Panc1 (cell line): ENCODE measurements at regions not wholly inside any gene's neighbourhood (a gene's known extent, or its start where the extent isn't known, plus 50 kb on each side); places are given as distances from the start of the nearest gene placed in this dataset.

ENCODE experiments used
- ATAC-seq: fragments of 200-7000 bp; cut with Tn5 transposase; 2 replicates; pipeline ENCODE4 v1.9.1; 2020; ENCODE audit warnings: mild to moderate bottlenecking, moderate library complexity
- BruUV-seq: library from RNA; stranded (reverse); fragments of 400-500 nt; replicated peaks from 2 replicates; lab custom pipeline; 2021; lab: Mats Ljungman, UMichigan
- CTCF ChIA-PET: fragments of 300-600 bp; sonication (Branson Sonifier 250); formaldehyde crosslinking; loops from one replicate; lab custom pipeline; 2022; ENCODE audit warnings: antibody characterized with exemption; lab: Charles Lee
- POLR2A ChIA-PET: fragments of 300-600 bp; sonication (Branson Sonifier 250); formaldehyde crosslinking; loops from one replicate; lab custom pipeline; 2022; ENCODE audit warnings: antibody characterized with exemption; lab: Charles Lee
- DNase-seq: peaks from one replicate; pipeline ENCODE4 v3.0.0-alpha.2; 2010; ENCODE audit warnings: low read depth, low spot score
- H3K27ac ChIP-seq: 2 replicates; pipeline ENCODE4 v1.5.1; 2011; ENCODE audit warnings: mild to moderate bottlenecking, low read length, inconsistent platforms
- H3K27me3 ChIP-seq: fragments of 200-500 bp; sonication (Bioruptor generic); 2 replicates; pipeline ENCODE4 v1.6.0; 2014; ENCODE audit warnings: low read length, inconsistent platforms; ENCODE audit not compliant: control insufficient read depth, insufficient read depth
- H3K36me3 ChIP-seq: fragments of 200-500 bp; sonication (Bioruptor generic); 2 replicates; pipeline ENCODE4 v1.5.1; 2014; ENCODE audit warnings: inconsistent platforms, mild to moderate bottlenecking, low read length, moderate library complexity; ENCODE audit not compliant: control insufficient read depth, insufficient read depth
- H3K4me1 ChIP-seq: 2 replicates; pipeline ENCODE4 v1.5.1; 2011; ENCODE audit warnings: inconsistent platforms, mild to moderate bottlenecking, low read length, moderate library complexity; ENCODE audit not compliant: control insufficient read depth, insufficient read depth
- H3K4me3 ChIP-seq, 2 experiments: 2 replicates each; pipeline ENCODE4 v1.5.1; 2011 to 2012; ENCODE audit warnings: low read depth in 2 of 2, low read length in 2 of 2, mild to moderate bottlenecking in 2 of 2, inconsistent platforms in 1 of 2, moderate library complexity in 1 of 2
- H3K9me3 ChIP-seq: fragments of 200-500 bp; sonication (Bioruptor generic); 2 replicates; pipeline ENCODE4 v1.5.1; 2014; ENCODE audit warnings: low read depth, mild to moderate bottlenecking, inconsistent platforms, low read length, moderate library complexity; ENCODE audit not compliant: control insufficient read depth, insufficient read depth
- CTCF ChIP-seq: fragments of 450-650 bp; IDR thresholded peaks from 2 replicates; pipeline ENCODE4 v1.5.1; 2017; ENCODE audit warnings: mild to moderate bottlenecking
- POLR2AphosphoS5 ChIP-seq: IDR thresholded peaks from 2 replicates; pipeline ENCODE4 v1.6.1; 2012; ENCODE audit warnings: mild to moderate bottlenecking, low read depth, low read length, moderate library complexity
- SIN3A ChIP-seq: IDR thresholded peaks from 2 replicates; pipeline ENCODE4 v1.6.1; 2012; ENCODE audit warnings: low read depth, mild to moderate bottlenecking, low read length, moderate library complexity, borderline replicate concordance; ENCODE audit not compliant: insufficient read depth
- TCF7L2 ChIP-seq: IDR thresholded peaks from 2 replicates; pipeline ENCODE4 v1.6.1; 2011; ENCODE audit warnings: mild to moderate bottlenecking, low read depth, low read length, inconsistent platforms
- in situ Hi-C: cut with HindIII; loops from 2 replicates; pipeline ENCODE4 v1.10.0; 2016; ENCODE audit warnings: low sequenced_read_pairs, low pct_unique_long_range_greater_than_20kb
- intact Hi-C: fragments of 100-400 bp; cut with micrococcal nuclease; formaldehyde crosslinking; loops from one replicate; pipeline ENCODE4 v1.10.0; 2022; ENCODE audit not compliant: unreplicated experiment
- TF ChIP-seq, protein P1 (sequence below), 2 experiments: IDR thresholded peaks; 2 replicates each; pipeline ENCODE4 v1.6.1; 2011 to 2012; ENCODE audit warnings: low read depth in 2 of 2, control low read depth in 1 of 2, low read length in 1 of 2, mild to moderate bottlenecking in 1 of 2, moderate library complexity in 1 of 2; ENCODE audit not compliant: insufficient read depth in 1 of 2

GRCh38 chr1:193519922-193520321, 333.5 kb upstream of the B3GALT2 start:
- H3K36me3 ChIP-seq, result no peaks in the 10 kb centered on the region
- no peaks in the 10 kb centered on the region for H3K27me3 ChIP-seq
- no peaks in the 10 kb centered on the region for H3K4me1 ChIP-seq
- POLR2A ChIA-PET, result no interaction called here
- BruUV-seq, result no TSS peak
- no peaks in the 10 kb centered on the region for H3K9me3 ChIP-seq
- H3K4me3 ChIP-seq, result no peak overlapping the region
- DNase-seq, result no peak
- CTCF ChIA-PET, result no interaction called here
- in situ Hi-C loops, result no loop called here
- no peak overlapping the region for H3K27ac ChIP-seq
- intact Hi-C loops, result no loop called here
- no peak for TF ChIP-seq SIN3A
- peak; percentile 40 for TF ChIP-seq CTCF
- TF ChIP-seq, protein P1, sequence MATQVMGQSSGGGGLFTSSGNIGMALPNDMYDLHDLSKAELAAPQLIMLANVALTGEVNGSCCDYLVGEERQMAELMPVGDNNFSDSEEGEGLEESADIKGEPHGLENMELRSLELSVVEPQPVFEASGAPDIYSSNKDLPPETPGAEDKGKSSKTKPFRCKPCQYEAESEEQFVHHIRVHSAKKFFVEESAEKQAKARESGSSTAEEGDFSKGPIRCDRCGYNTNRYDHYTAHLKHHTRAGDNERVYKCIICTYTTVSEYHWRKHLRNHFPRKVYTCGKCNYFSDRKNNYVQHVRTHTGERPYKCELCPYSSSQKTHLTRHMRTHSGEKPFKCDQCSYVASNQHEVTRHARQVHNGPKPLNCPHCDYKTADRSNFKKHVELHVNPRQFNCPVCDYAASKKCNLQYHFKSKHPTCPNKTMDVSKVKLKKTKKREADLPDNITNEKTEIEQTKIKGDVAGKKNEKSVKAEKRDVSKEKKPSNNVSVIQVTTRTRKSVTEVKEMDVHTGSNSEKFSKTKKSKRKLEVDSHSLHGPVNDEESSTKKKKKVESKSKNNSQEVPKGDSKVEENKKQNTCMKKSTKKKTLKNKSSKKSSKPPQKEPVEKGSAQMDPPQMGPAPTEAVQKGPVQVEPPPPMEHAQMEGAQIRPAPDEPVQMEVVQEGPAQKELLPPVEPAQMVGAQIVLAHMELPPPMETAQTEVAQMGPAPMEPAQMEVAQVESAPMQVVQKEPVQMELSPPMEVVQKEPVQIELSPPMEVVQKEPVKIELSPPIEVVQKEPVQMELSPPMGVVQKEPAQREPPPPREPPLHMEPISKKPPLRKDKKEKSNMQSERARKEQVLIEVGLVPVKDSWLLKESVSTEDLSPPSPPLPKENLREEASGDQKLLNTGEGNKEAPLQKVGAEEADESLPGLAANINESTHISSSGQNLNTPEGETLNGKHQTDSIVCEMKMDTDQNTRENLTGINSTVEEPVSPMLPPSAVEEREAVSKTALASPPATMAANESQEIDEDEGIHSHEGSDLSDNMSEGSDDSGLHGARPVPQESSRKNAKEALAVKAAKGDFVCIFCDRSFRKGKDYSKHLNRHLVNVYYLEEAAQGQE (IDR thresholded peaks at IDR 0.05; ENCODE audit: insufficient read depth in 1 of 2, low read depth in 2 of 2, low read length in 1 of 2), result no peak
- no peak for ATAC-seq

GRCh38 chr1:193516755-193517388, 330.5 kb upstream of the B3GALT2 start:
- TF ChIP-seq, protein P1 (IDR thresholded peaks at IDR 0.05; ENCODE audit: insufficient read depth in 1 of 2, low read depth in 2 of 2, low read length in 1 of 2), result no peak
- TF ChIP-seq CTCF (no peak), SIN3A (no peak), POLR2AphosphoS5 (no peak), TCF7L2 (no peak)
- Histone ChIP-seq H3K4me3 (no peak overlapping the region), H3K9me3 (no peaks in the 10 kb centered on the region), H3K27ac (no peak overlapping the region), H3K27me3 (no peaks in the 10 kb centered on the region), H3K4me1 (no peaks in the 10 kb centered on the region), H3K36me3 (no peaks in the 10 kb centered on the region)
- DNase-seq (no peak), ATAC-seq (no peak)
- CTCF ChIA-PET, result no interaction called here
- in situ Hi-C loops (no loop called here), intact Hi-C loops (no loop called here)
- POLR2A ChIA-PET, result no interaction called here
- BruUV-seq, result no TSS peak
